Prostate gland (tissue), 2 donors: ENCODE measurements at regions not wholly inside any gene's neighbourhood (a gene's known extent, or its start where the extent isn't known, plus 50 kb on each side); places are given as distances from the start of the nearest gene placed in this dataset.
A peak's percentile ranks its signal among the peaks of the same experiment; 100 is the strongest.

Experiments
- DNase-seq: peaks from one replicate; pipeline ENCODE4 v3.0.0-alpha.2; 2019; ENCODE audit warnings: low spot score
- H3K27ac ChIP-seq, 2 donors: fragments of 200-600 bp; sonication (generic); 2 replicates each; pipeline ENCODE4 v1.5.1; 2017 to 2019
- H3K27me3 ChIP-seq: fragments of 200-600 bp; sonication (generic); replicated peaks from 2 replicates; pipeline ENCODE4 v1.5.1; 2019; ENCODE audit not compliant: insufficient read depth
- H3K36me3 ChIP-seq, 2 donors: fragments of 200-600 bp; sonication (generic); 1 replicate in 1 of 2; 2 replicates in 1 of 2; pipeline versions ENCODE4 v1.5.1 to v1.8.1; 2017 to 2019
- H3K4me1 ChIP-seq: fragments of 200-600 bp; sonication (generic); replicated peaks from 2 replicates; pipeline ENCODE4 v1.5.1; 2019
- H3K4me3 ChIP-seq, 2 donors: fragments of 200-600 bp; sonication (generic); 2 replicates each; pipeline ENCODE4 v1.5.1; 2017 to 2019
- H3K9me3 ChIP-seq: fragments of 200-600 bp; sonication (generic); 2 replicates; pipeline ENCODE4 v1.5.1; 2017
- POLR2A ChIP-seq: fragments of 450-650 bp; IDR thresholded peaks from one replicate; pipeline ENCODE4 v1.6.1; 2016; ENCODE audit warnings: antibody characterized with exemption, mild to moderate bottlenecking
- POLR2AphosphoS5 ChIP-seq: sonication (generic); formaldehyde crosslinking; IDR thresholded peaks from one replicate; pipeline ENCODE4 v1.6.1; 2017; ENCODE audit warnings: antibody characterized with exemption
- WGBS: methylation state at CpG from one replicate; pipeline ENCODE4 v1.1.5; 2018; 5-methylcytosine and 5-hydroxymethylcytosine counted together
- intact Hi-C: fragments of 100-400 bp; cut with DNase I; formaldehyde crosslinking; loops from one replicate; pipeline ENCODE4 v1.14.2; 2022
- TF ChIP-seq, protein P1 (sequence below), 4 experiments: fragments of 200-600 bp in 2 of 4; fragments of 450-650 bp in 2 of 4; sonication (generic) in 2 of 4; IDR thresholded peaks; 1 replicate in 3 of 4; 2 replicates in 1 of 4; pipeline ENCODE4 v1.5.1; 2016 to 2019; ENCODE audit warnings: antibody characterized with exemption in 4 of 4, mild to moderate bottlenecking in 2 of 4, moderate library complexity in 2 of 4

DNA sequence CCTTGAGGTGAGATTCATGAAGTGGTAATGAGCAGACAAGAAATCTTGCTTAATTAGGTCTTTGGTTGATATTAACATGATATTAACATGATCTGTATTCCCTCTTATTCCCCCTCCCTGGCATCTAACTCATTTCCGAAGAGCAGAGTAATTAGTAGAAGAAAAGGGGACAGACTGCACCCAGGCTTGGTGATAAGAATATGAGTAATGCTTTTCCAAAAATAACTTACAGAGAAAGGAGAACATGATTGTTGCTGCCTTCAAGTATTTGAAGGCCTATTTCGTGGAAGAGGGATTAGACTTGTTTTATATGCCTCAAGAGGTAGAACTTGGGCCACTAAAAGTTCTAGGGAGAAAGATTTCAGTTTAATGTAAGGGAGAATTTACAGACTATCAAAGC is 130.6 kb upstream of the ATP5MC3 start:
- 58% methylated on average over 2 of the region's 2 CpGs for WGBS
- no peaks in the 10 kb centered on the region for H3K9me3 ChIP-seq
- H3K27ac ChIP-seq = no peak overlapping the region
- H3K36me3 ChIP-seq = no peaks in the 10 kb centered on the region
- H3K27me3 ChIP-seq = no peaks in the 10 kb centered on the region
- no peak for DNase-seq
- H3K4me1 ChIP-seq = no peaks in the 10 kb centered on the region
- TF ChIP-seq, protein P1, sequence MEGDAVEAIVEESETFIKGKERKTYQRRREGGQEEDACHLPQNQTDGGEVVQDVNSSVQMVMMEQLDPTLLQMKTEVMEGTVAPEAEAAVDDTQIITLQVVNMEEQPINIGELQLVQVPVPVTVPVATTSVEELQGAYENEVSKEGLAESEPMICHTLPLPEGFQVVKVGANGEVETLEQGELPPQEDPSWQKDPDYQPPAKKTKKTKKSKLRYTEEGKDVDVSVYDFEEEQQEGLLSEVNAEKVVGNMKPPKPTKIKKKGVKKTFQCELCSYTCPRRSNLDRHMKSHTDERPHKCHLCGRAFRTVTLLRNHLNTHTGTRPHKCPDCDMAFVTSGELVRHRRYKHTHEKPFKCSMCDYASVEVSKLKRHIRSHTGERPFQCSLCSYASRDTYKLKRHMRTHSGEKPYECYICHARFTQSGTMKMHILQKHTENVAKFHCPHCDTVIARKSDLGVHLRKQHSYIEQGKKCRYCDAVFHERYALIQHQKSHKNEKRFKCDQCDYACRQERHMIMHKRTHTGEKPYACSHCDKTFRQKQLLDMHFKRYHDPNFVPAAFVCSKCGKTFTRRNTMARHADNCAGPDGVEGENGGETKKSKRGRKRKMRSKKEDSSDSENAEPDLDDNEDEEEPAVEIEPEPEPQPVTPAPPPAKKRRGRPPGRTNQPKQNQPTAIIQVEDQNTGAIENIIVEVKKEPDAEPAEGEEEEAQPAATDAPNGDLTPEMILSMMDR (IDR thresholded peaks at IDR 0.05) = no peak
- TF ChIP-seq POLR2AphosphoS5 (no peak), POLR2A (no peak)
- H3K4me3 ChIP-seq = no peak overlapping the region
- intact Hi-C loops = no loop called here

DNA sequence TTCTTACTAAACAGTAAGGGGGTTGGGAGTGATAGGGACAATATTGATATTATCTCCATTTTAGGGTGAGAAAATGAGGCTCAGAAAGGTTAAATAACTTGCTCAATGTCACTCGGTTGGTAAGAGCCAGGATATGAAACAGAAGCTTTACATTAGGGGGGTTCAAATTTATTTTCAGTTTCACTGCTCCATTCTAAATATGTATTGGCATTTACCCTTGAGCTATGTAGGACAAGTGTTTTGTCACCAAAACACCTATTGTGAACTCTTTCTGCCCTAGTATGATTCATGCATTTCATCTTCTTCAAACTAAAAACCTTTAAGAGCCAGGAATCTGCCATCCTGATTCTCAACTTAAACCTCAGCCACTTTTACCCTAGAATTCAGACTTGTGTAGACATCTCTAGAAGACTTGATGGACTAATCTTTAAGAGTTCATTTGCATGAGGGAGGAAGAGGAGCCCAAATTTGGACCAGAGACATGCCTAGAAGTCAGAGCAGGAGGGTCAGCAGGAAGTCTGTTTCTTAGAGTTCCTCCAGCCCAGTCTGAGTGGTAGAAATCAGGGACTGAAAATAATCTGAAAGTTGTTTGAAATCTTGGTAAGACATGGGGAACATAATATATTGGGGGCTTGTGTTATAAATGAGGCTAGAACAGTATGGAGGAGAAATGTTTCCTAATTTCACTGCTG is 129.4 kb upstream of the ATP5MC3 start:
- intact Hi-C loops = no loop called here
- Histone ChIP-seq H3K36me3 (no peaks in the 10 kb centered on the region), H3K4me3 (no peak overlapping the region), H3K27me3 (no peaks in the 10 kb centered on the region), H3K4me1 (no peaks in the 10 kb centered on the region), H3K27ac (no peak overlapping the region), H3K9me3 (no peaks in the 10 kb centered on the region)
- 87% methylated on average over 1 of the region's 1 CpG for WGBS
- TF ChIP-seq POLR2A = no peak
- no peak for TF ChIP-seq POLR2AphosphoS5
- TF ChIP-seq, protein P1 (IDR thresholded peaks at IDR 0.05) = no peak
- DNase-seq = no peak

DNA sequence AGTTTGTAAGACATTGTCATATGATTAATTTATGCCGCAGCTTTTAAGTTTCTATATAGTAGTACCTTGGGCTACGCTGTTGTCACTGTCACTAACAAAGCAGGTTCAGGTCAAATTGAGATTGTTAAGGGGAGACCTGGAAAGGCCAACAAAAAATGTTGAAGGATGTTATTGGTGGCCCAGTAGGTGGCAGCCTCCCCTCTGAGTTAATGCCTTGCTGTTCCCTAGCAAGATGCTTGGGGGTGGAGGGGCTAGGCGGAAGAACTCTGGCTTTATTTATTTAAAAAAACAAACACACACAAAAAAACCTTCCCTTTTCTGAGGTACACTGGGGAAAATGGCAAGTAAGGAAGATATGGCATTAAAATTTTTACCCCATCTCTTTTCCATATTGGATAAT is 128.3 kb upstream of the ATP5MC3 start:
- intact Hi-C loops = no loop called here
- Histone ChIP-seq H3K9me3 (no peaks in the 10 kb centered on the region), H3K4me3 (no peak overlapping the region), H3K27me3 (no peaks in the 10 kb centered on the region), H3K4me1 (no peaks in the 10 kb centered on the region), H3K27ac (no peak overlapping the region), H3K36me3 (no peaks in the 10 kb centered on the region)
- TF ChIP-seq, protein P1 (IDR thresholded peaks at IDR 0.05) = peak in 2 of 4 experiments; percentile 11 to 40
- no peak for TF ChIP-seq POLR2A
- no peak for DNase-seq
- WGBS = 34% methylated on average over 3 of the region's 3 CpGs

DNA sequence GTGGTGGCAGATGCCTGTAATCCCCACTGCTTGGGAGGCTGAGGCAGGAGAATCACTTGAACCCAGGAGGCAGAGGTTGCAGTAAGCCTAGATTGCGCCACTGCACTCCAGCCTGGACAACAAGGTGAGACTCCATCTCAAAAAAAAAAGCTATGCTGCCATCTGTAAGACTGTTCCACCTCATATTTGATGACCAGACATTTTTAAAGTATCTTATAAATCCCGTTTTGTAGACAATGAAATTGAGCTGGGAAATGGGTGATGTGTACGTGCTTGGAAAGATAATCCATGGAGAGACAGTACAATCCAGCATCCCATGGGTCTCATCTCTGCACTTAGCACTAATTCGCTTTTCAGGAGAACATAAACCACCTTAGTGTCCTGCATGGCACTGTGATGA is 126.5 kb upstream of the ATP5MC3 start:
- TF ChIP-seq, protein P1 (IDR thresholded peaks at IDR 0.05) = no peak
- TF ChIP-seq POLR2AphosphoS5 (no peak), POLR2A (no peak)

DNA sequence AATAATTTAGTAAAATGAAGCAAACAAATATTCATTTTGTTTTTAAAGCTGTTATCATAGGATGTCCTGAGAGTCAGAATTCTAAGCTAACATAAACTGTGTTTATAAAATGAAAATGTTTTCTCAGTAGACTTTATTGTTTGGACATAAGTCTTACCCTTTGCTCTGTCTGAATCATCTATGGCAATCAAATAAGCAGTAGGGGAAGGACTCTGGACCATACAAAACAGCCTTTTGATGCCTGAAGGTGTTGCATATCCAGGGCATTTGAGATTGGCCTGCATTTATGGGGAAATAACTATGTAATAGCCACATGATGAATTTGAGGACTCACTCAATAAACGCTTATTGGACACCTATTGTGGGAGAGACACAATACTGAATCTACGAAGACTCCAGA is 123.0 kb upstream of the ATP5MC3 start:
- H3K27ac ChIP-seq = no peak overlapping the region
- no peaks in the 10 kb centered on the region for H3K9me3 ChIP-seq
- no peaks in the 10 kb centered on the region for H3K27me3 ChIP-seq
- TF ChIP-seq POLR2A (no peak), POLR2AphosphoS5 (no peak)
- TF ChIP-seq, protein P1 (IDR thresholded peaks at IDR 0.05) = no peak
- intact Hi-C loops = no loop called here
- H3K36me3 ChIP-seq = no peaks in the 10 kb centered on the region
- 96% methylated on average over 2 of the region's 2 CpGs for WGBS
- H3K4me1 ChIP-seq = no peaks in the 10 kb centered on the region
- no peak for DNase-seq
- H3K4me3 ChIP-seq = no peak overlapping the region

More for the DNA sequence above, 126.5 kb upstream of the ATP5MC3 start:
- Histone ChIP-seq H3K4me1 (no peaks in the 10 kb centered on the region), H3K36me3 (no peaks in the 10 kb centered on the region), H3K27ac (no peak overlapping the region), H3K9me3 (no peaks in the 10 kb centered on the region), H3K27me3 (no peaks in the 10 kb centered on the region), H3K4me3 (no peak overlapping the region)
- DNase-seq = no peak
- WGBS = 92% methylated on average over 4 of the region's 4 CpGs
- intact Hi-C loops = no loop called here
